ENCODE measurements at regions not wholly inside any gene's neighbourhood (a gene's known extent, or its start where the extent isn't known, plus 50 kb on each side); places are given as distances from the start of the nearest gene placed in this dataset.
"Not testable (repeated sequence)": the region's sequence is repeated elsewhere in the genome, so short reads cannot be mapped to it uniquely, and the experiment has no call there.

- no peak for TF ChIP-seq CTCF (IDR thresholded peaks at IDR 0.05; ENCODE audit: low read depth, low read length, missing control alignments)
- no peak overlapping the region for H3K4me3 ChIP-seq (replicated peaks; ENCODE audit: low read depth, low read length)
- no peak for DNase-seq (ENCODE audit: extremely low read depth, low read depth)
These were observed 497.7 kb upstream of the TBL1XR1 start for GRCh38 chr3:177694951-177695350.

GRCh38 chr3:177700117-177700516, 502.8 kb upstream of the TBL1XR1 start:
- no peak for DNase-seq (ENCODE audit: extremely low read depth, low read depth)
- no peak overlapping the region for H3K4me3 ChIP-seq (replicated peaks; ENCODE audit: low read depth, low read length)
- no peak for TF ChIP-seq CTCF (IDR thresholded peaks at IDR 0.05; ENCODE audit: low read depth, low read length, missing control alignments)

GRCh38 chr3:177703788-177704187, 506.5 kb upstream of the TBL1XR1 start:
- no peak overlapping the region for H3K4me3 ChIP-seq (replicated peaks; ENCODE audit: low read depth, low read length)
- DNase-seq (ENCODE audit: extremely low read depth, low read depth) = no peak
- no peak for TF ChIP-seq CTCF (IDR thresholded peaks at IDR 0.05; ENCODE audit: low read depth, low read length, missing control alignments)

- no peak for TF ChIP-seq CTCF (IDR thresholded peaks at IDR 0.05; ENCODE audit: low read depth, low read length, missing control alignments)
- H3K4me3 ChIP-seq (replicated peaks; ENCODE audit: low read depth, low read length) = no peak overlapping the region
- DNase-seq (ENCODE audit: extremely low read depth, low read depth) = no peak
These were observed 508.9 kb upstream of the TBL1XR1 start for GRCh38 chr3:177705976-177706823.

- not testable (repeated sequence) for DNase-seq (ENCODE audit: extremely low read depth, low read depth); H3K4me3 ChIP-seq (replicated peaks; ENCODE audit: low read depth, low read length)
These were observed 512.2 kb upstream of the TBL1XR1 start for GRCh38 chr3:177709470-177709869.

GRCh38 chr3:177710506-177710905, 513.2 kb upstream of the TBL1XR1 start:
- no peak for TF ChIP-seq CTCF (IDR thresholded peaks at IDR 0.05; ENCODE audit: low read depth, low read length, missing control alignments)
- no peak overlapping the region for H3K4me3 ChIP-seq (replicated peaks; ENCODE audit: low read depth, low read length)
- no peak for DNase-seq (ENCODE audit: extremely low read depth, low read depth)

- no peak for TF ChIP-seq CTCF (IDR thresholded peaks at IDR 0.05; ENCODE audit: low read depth, low read length, missing control alignments)
- no peak for DNase-seq (ENCODE audit: extremely low read depth, low read depth)
- H3K4me3 ChIP-seq (replicated peaks; ENCODE audit: low read depth, low read length) = no peak overlapping the region
These were observed 514.4 kb upstream of the TBL1XR1 start for GRCh38 chr3:177711637-177712036.

All from HFF-Myc (cell line).